Thyroid gland (tissue), 4 donors: ENCODE measurements at regions not wholly inside any gene's neighbourhood (a gene's known extent, or its start where the extent isn't known, plus 50 kb on each side); places are given as distances from the start of the nearest gene placed in this dataset.
"Not testable (repeated sequence)": the region's sequence is repeated elsewhere in the genome, so short reads cannot be mapped to it uniquely, and the experiment has no call there.

Source experiments
- DNase-seq, 2 donors: peaks; one replicate each; pipeline ENCODE4 v3.0.0-alpha.2; 2019
- H3K27ac ChIP-seq, 3 donors: fragments of 200-600 bp; sonication (generic); 1 replicate in 2 of 3; 2 replicates in 1 of 3; pipeline ENCODE4 v1.5.1; 2016 to 2019; ENCODE audit warnings: mild to moderate bottlenecking in 1 of 3, moderate library complexity in 1 of 3
- H3K27me3 ChIP-seq: fragments of 200-600 bp; sonication (generic); one replicate; pipeline ENCODE4 v1.5.1; 2019
- H3K36me3 ChIP-seq, 2 donors: fragments of 200-600 bp; sonication (generic); one replicate each; pipeline ENCODE4 v1.5.1; 2016 to 2019
- H3K4me1 ChIP-seq, 2 donors: fragments of 200-600 bp; sonication (generic); one replicate each; pipeline ENCODE4 v1.5.1; 2017 to 2019
- H3K4me3 ChIP-seq, 3 donors: fragments of 200-600 bp; sonication (generic); replicated peaks in 1 of 3; 1 replicate in 2 of 3; 2 replicates in 1 of 3; pipeline ENCODE4 v1.5.1; 2016; ENCODE audit warnings: mild to moderate bottlenecking in 1 of 3
- H3K9me3 ChIP-seq: fragments of 200-600 bp; sonication (generic); one replicate; pipeline ENCODE4 v1.5.1; 2017
- POLR2A ChIP-seq, 2 donors: fragments of 450-650 bp; IDR thresholded peaks; one replicate each; pipeline ENCODE4 v1.6.1; 2017; ENCODE audit warnings: antibody characterized with exemption in 2 of 2, mild to moderate bottlenecking in 2 of 2, moderate library complexity in 1 of 2
- WGBS, 2 donors: methylation state at CpG; one replicate each; pipeline ENCODE4 v1.1.5; 2017; 5-methylcytosine and 5-hydroxymethylcytosine counted together
- intact Hi-C: fragments of 100-400 bp; cut with DNase I; formaldehyde crosslinking; loops from one replicate; pipeline ENCODE4 v1.15.1; 2023
- TF ChIP-seq, protein P1 (sequence below), 6 experiments: fragments of 200-600 bp in 3 of 6; fragments of 450-650 bp in 3 of 6; sonication (generic) in 3 of 6; IDR thresholded peaks; one replicate each; pipeline ENCODE4 v1.5.1; 2016 to 2019; ENCODE audit warnings: antibody characterized with exemption in 6 of 6, mild to moderate bottlenecking in 2 of 6, inconsistent platforms in 1 of 6, moderate library complexity in 1 of 6

DNA sequence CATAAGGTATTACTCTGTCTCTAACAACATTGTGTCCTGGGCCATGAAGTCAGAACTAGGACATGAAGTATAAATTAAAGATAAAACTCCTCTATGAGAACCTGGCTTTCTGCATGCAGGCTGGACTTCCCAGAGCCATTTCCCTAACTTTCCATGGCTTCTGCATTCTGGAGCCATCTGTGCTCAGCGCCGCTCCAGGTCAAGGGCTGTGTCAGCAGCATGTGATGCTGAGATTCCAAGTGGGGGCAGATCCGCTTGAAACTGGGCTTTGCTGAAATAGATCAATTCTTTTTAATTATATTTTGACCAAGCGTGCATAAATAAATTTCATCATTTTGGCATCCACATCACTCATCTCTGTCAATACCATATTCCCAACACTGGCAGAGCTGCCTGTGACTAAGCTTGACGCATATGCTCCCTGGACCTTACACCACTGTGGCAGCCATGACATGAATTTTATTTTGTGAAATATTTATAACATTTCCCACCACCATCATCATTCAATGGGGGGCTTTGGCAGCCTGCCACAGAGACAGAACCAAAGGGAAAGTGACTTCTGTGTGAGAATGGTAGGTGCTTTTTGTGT lies 110.4 kb upstream of the KCNK1 start:
- no peak overlapping the region for H3K27ac ChIP-seq
- H3K4me1 ChIP-seq, result no peaks in the 10 kb centered on the region
- DNase-seq, result no peak
- H3K4me3 ChIP-seq, result no peak overlapping the region
- no peaks in the 10 kb centered on the region for H3K9me3 ChIP-seq
- 94 to 97% methylated on average over 5 of the region's 5 CpGs for WGBS, 2 donors
- TF ChIP-seq, protein P1, sequence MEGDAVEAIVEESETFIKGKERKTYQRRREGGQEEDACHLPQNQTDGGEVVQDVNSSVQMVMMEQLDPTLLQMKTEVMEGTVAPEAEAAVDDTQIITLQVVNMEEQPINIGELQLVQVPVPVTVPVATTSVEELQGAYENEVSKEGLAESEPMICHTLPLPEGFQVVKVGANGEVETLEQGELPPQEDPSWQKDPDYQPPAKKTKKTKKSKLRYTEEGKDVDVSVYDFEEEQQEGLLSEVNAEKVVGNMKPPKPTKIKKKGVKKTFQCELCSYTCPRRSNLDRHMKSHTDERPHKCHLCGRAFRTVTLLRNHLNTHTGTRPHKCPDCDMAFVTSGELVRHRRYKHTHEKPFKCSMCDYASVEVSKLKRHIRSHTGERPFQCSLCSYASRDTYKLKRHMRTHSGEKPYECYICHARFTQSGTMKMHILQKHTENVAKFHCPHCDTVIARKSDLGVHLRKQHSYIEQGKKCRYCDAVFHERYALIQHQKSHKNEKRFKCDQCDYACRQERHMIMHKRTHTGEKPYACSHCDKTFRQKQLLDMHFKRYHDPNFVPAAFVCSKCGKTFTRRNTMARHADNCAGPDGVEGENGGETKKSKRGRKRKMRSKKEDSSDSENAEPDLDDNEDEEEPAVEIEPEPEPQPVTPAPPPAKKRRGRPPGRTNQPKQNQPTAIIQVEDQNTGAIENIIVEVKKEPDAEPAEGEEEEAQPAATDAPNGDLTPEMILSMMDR (IDR thresholded peaks at IDR 0.05), result no peak
- no peak for TF ChIP-seq POLR2A (IDR thresholded peaks at IDR 0.05)
- intact Hi-C loops, result no loop called here
- no peaks in the 10 kb centered on the region for H3K27me3 ChIP-seq
- H3K36me3 ChIP-seq, result no peaks in the 10 kb centered on the region

DNA sequence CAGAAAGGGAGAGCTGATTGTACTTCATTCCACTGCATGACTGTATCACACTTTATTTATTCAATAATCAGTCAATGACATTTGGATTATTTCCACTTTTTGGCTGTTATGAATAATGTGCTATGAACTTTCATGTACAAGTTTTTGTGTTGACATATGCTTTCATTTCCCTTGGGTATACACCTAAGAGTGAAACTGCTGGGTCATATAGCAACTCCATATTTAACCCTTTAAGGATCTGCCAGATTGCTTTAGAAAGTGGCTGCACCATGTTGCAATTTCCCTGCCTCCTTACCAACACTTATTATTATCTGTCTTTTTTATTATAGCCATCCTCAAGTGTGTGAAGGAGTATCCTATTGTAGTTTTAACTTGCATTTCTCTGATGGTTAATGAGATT lies 108.8 kb upstream of the KCNK1 start:
- no peaks in the 10 kb centered on the region for H3K27me3 ChIP-seq
- H3K4me1 ChIP-seq, result no peaks in the 10 kb centered on the region
- H3K9me3 ChIP-seq, result no peaks in the 10 kb centered on the region
- TF ChIP-seq POLR2A (IDR thresholded peaks at IDR 0.05), result no peak
- TF ChIP-seq, protein P1 (IDR thresholded peaks at IDR 0.05), result no peak
- DNase-seq, result no peak
- H3K27ac ChIP-seq, result no peak overlapping the region
- no peak overlapping the region for H3K4me3 ChIP-seq
- no peaks in the 10 kb centered on the region for H3K36me3 ChIP-seq
- intact Hi-C loops, result no loop called here

DNA sequence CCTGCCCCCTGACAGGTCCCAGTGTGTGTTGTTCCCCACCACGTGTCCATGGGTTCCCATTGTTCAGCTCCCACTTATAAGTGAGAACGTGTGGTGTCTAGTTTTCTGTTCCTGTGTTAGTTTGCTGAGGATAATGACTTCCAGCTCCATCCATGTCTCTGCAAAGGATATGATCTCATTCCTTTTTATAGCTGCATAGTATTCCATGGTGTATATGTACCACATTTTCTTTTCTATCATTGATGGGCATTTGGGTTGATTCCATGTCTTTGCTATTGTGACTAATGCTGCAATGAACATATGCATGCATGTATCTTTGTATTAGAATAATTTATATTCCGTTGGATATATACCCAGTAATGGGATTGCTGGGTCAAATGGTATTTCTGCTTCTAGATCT lies 108.0 kb upstream of the KCNK1 start:
- DNase-seq, H3K9me3 ChIP-seq, H3K4me1 ChIP-seq, H3K36me3 ChIP-seq, H3K4me3 ChIP-seq, H3K27ac ChIP-seq, H3K27me3 ChIP-seq, intact Hi-C loops: not testable (repeated sequence)
- WGBS, 2 donors, result 91 to 100% methylated on average over 3 of the region's 3 CpGs

DNA sequence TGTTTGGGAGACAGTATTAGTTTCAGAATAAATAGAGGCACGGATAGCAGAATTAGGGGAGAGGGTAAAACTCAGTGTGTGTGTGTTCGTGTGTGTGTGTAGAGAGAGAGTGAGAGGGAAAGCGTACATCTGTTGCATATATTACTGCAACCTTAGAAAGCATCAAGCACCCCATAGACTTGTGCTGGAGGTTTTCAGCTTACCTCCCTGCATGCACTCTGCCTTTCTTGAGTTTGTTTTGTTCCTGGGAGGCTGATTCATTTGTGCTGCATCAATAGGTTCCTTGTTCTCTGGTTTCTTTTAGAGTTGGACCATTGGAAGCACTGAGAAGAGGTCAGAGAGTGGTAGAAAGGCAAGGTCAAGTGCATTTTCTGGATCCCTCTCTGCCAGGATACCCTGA lies 104.4 kb upstream of the KCNK1 start:
- intact Hi-C loops, result no loop called here
- Histone ChIP-seq H3K36me3 (no peaks in the 10 kb centered on the region), H3K4me1 (no peaks in the 10 kb centered on the region), H3K9me3 (no peaks in the 10 kb centered on the region), H3K27ac (no peak overlapping the region), H3K27me3 (no peaks in the 10 kb centered on the region), H3K4me3 (no peak overlapping the region)
- no peak for TF ChIP-seq POLR2A (IDR thresholded peaks at IDR 0.05)
- TF ChIP-seq, protein P1 (IDR thresholded peaks at IDR 0.05), result no peak
- no peak for DNase-seq
- 63 to 67% methylated on average over 3 of the region's 3 CpGs for WGBS, 2 donors

DNA sequence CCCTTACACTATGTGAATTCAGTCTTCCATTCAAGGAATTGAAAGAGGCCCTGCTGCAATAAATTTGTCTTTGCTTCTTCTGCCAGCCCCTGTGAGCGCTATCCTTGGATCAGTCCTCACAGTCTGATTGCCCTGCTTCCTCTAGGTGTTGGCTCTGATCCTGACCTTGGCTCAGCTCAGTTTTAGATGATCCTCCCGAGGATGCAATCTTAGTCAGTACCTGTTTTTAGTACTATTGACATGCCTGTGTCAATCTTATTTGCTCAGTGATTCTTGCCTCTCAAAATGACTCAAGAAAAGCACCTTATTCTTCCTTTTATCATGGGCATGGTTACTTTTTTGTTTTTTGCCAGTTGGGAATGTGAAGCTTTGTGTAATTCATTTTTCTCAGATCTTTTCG lies 101.4 kb upstream of the KCNK1 start:
- no peaks in the 10 kb centered on the region for H3K36me3 ChIP-seq
- intact Hi-C loops, result no loop called here

More for the DNA sequence above, 101.4 kb upstream of the KCNK1 start:
- Histone ChIP-seq H3K4me1 (no peaks in the 10 kb centered on the region), H3K4me3 (no peak overlapping the region), H3K27ac (no peak overlapping the region), H3K9me3 (no peaks in the 10 kb centered on the region), H3K27me3 (no peaks in the 10 kb centered on the region)
- no peak for TF ChIP-seq POLR2A (IDR thresholded peaks at IDR 0.05)
- TF ChIP-seq, protein P1 (IDR thresholded peaks at IDR 0.05), result no peak
- no peak for DNase-seq
- WGBS, 2 donors, result 74 to 87% methylated on average over 3 of the region's 3 CpGs
